GM20431 (cell line): ENCODE measurements at regions not wholly inside any gene's neighbourhood (a gene's known extent, or its start where the extent isn't known, plus 50 kb on each side); places are given as distances from the start of the nearest gene placed in this dataset.

Source experiments
- in situ Hi-C: fragments of 300-500 bp; cut with MseI, MboI; formaldehyde crosslinking; loops from one replicate; pipeline ENCODE4 v1.15.0; 2020; ENCODE audit warnings: low sequenced_read_pairs; ENCODE audit not compliant: unreplicated experiment

DNA sequence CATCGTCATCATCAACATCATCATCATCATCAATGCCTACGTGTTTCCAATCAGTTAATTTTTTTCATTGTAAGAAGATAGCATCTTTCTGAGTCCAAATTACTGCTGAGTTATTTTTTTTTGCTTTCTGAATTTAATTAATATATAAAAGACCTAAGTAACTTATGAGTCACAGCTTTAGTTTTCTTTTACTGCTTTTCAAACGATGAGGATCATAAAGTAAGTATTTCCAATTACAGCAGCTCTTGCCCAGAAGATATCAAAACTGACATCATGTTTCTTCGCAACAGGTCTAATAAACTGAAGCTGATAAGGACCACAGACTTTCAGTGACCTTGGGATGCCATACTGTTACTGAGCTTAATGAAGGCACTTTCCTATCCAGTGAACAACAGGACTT is 442.2 kb downstream of the DSEL start:
- in situ Hi-C loops = no loop called here

DNA sequence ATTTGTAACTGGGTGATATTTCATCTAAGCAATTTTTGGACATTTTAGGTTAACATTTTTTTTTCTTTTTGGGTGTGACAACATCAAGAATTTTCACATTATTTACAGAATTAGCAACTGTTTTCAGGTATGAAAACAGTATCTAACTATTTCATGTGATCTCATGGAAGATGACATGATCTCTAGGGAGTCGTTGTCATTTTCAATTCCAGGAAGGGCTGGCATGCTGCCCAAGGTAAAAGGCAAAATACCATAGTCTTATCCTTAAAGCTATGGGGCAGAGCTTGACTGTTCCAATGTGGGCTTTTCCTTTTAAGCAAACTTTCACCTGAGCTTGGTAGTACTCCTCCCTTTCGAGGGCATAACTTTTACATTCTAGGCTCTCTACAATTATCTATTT is 443.7 kb downstream of the DSEL start:
- in situ Hi-C loops = no loop called here

DNA sequence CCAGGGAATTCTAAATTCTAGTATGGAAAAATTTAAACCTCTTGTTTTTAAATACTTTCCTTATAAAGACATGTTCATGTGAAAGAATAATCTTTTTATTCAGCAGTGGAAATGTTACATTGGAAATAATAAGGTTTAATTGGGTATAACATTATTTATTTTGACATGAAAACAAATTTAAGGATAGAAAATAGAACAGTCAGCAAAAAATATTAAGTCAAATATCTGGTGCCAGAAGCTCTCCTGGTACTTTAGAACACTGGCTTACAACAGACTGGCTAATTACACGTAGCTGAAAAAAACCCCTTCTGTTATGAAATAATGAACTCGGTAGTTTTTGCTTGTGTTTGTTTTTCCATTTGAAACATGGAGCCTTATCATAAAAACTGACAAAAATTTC is 447.9 kb downstream of the DSEL start:
- in situ Hi-C loops = no loop called here

DNA sequence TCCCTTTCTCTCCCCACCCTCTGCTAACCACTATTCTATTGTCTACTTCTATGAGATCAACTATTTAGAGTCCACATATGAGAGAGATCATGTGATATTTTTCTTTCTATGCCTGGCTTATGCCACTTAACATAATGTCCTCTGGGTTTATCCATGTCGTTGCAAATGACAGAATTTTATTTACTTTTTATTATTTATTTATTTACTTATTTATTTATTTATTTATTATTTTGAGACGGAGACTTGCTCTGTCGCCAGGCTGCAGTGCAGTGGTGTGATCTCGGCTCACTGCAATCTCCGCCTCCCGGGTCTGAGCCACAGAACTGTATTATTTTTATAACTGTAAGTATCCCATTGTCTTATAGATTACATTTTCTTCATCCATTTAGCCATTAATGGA is 443.4 kb upstream of the CDH19 start:
- in situ Hi-C loops = no loop called here

DNA sequence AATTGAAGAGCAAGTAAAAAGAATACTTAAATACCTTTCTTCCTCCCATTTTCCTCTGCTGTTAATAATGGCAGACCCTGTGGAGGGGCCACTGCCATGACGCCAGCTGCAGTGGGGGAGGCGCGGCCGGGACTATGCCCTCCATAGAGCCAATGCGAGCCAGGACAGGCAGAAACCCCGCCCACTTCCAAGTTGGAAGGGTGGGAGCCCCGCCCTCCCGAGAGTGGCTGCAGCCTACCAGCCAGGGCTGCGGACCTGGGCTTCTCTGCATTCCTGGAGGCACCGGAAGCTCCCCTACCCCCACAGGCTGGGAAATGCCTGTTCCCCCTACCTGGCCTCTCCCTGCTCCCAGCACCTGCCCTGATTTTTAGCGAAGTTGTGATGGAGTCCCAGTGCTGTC is 439.4 kb upstream of the CDH19 start:
- in situ Hi-C loops = no loop called here

DNA sequence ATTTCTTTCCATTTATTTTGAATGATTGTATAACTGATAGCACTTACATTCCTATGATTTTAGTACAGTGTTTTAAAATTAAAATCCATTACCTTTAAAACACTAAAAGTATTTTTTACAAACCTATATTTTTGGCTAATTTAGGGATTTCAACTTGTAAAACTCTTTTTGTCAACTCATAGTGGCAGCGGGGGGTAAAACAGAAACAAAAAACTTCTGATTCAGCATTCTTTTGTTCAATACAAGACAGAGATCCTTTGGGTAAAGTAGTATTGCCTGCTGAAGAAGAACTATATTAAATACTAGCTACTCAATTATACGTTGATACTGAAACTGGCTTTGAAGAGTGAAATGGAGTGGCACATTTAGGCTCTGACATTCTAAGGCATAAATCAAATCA is 437.4 kb upstream of the CDH19 start:
- in situ Hi-C loops = no loop called here

DNA sequence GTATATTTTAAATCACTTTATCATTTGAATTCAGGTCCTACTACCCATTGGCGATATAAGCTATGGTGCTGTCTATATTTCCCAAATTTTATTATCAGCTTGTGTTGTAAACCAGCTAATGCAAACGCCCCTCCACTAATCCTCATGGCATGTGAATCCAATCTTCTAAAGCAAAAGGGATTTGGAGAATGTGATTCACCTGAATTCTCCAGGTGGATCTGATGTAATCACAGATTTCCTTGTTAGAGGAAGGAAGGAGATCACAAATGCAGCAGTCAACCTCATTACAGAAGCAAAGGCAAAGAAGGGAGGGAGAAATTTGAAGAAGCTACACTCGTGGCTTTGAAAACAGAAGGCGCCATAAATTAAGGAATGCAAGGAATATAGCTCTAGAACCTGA is 431.1 kb upstream of the CDH19 start:
- in situ Hi-C loops = no loop called here

DNA sequence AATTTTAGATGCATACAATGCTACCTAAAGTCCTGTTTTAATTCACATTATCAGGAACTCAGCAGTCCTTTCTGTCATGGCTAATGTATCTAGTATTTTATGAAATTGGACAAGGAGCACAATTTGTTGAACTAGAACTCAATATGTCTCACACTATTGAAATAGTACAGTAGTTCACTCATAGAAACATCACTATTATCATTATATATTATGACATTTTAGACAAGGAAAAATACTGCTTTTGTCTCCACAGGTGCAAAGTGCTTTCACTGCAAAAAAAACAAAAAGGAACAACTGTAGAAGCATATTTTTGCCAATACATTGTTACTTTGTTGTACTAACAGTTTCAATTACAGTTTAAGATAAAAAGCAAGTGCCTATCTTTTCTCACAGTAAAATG is 419.2 kb upstream of the CDH19 start:
- in situ Hi-C loops = no loop called here

DNA sequence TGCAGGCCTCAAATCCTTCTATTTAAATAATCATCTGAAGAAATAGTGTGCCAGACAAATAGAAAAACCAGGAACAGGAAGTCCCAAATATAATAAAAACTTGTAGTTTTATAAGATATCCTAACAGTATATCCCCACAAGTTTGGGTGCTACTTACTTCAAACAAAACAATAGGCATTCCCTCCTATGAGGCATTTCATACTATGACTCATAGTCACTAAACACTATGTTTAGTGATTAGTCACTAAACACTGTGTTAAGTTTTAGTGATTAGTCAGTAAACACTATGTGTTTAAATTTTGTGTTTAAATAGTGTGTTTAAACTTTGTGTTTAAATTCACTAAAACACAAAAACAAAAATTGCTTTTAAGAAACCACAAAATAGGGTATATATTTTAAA is 407.0 kb upstream of the CDH19 start:
- in situ Hi-C loops = no loop called here

DNA sequence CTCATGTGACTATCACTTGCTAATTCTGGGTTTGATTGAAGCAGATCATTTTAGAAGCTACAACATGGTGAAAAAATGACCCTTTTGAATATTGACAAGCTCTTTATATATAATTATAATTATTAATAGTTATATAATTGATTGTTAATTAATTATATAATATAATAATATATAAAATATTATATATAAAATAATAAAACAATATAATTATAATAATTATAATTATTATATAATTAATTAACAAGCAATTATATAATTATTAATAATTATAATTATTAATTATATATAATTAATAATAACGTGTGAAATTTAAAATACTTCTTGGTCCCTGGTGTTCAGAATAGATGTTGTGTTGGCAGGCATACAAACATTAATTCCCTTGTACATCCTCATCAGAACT is 404.1 kb upstream of the CDH19 start:
- in situ Hi-C loops = no loop called here

DNA sequence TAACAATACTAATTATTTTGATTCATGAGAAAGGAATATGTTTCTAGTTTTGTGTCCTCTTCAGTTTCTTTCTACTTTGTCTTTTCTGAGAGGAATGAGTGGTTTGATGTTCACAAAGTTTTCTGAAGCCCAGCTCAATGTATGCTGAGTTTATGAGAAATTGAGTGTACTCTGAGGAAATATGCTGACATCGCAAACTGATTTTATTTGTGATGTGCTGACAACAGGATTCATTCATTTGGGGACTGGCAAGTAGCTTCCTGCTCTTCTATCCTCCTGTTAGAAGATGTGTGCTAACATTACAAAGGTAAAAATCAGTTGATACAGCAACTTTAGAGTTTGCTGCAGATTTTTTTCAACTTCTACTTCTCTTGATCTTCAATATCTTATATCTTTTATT is 403.2 kb upstream of the CDH19 start:
- in situ Hi-C loops = no loop called here

DNA sequence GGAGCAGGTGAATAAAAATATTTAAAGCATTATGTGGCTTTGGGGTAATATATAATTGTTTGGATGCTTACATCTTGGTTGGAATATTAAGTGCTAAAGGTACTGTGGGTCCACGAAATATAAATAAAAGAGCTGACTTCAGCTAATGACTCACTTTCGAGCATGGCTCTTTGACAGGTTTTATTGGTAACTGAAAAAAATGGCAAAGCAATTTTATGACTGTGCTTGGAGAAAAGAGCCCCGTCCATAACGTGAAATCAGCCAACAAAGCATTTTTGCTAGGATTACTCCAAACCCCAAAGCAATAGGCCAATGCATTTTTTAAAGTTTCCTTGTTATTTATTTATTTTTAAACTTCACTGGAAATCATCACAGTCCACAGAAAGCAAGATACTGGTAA is 397.2 kb upstream of the CDH19 start:
- in situ Hi-C loops = no loop called here

DNA sequence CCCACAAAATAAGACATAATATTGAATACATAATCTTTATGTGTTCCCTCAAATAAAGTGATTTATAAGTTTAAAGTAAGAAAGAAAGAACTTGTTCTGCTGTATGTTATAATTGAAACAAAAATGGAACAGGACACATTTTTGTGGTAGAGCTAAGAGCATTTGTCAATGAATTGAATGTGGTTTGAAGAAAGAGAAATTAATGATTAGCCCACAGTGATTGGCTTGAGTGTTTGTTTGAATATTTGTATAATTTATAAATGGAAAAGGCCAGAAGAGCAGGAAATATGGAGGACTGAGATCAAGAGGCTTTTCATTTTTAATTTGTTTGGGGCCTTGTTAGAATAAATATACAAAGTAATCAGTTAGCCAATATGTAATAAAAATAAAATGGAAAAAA is 395.1 kb upstream of the CDH19 start:
- in situ Hi-C loops = no loop called here

DNA sequence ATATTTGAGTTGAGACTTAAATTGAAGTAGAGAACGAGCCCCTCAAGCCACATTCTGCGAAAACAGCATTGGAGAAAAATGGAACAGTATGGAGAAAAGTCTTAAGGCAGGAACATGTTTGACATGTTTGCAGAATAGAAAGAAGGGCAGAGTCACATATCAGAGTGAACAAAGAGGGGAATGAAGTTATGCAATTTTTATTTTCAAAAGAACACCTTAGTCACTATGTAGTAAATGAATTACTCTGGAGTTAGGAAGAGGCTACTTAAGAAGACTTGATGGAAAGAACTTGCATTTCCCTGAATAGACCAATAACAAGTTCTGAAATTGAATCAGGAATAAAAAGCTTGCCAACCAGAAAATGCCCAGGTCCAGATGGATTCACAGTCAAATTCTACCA is 391.4 kb upstream of the CDH19 start:
- in situ Hi-C loops = no loop called here

DNA sequence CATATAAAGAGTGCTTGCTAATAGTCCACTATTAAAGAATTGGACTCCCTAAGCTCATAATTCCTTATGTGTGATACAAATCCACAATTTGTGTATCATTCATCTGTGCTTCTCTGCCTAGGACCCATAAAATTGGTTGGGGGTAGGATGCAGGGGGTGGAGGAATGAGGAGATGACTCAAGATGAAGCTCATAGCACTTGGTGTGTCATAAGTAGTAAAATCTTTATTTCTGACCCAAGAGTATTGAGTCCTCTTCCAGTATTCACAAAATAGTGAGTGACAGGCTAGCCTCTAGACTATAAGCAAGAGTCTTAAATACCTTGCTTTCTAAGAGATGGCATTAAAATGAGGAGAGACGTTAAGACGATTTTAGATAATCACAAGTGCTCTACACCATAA is 390.9 kb upstream of the CDH19 start:
- in situ Hi-C loops = no loop called here

DNA sequence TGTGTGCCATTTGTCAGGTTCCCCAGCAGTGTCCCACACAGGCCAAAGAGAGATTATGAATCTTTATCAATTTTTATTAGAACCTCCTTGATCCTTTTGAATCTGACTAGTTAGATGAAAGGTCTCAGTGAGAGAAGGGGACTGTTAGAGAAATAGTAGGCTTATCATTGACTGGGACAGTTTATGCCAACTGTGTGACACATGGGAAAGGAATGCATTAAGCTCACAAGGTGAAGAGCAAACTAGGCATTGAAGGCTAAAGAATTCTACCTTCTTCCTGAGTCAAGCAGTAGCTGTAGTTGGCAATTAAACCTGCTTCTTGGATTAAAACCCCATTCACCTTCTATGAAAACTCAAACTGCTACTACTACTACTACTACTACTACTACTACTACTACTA is 389.6 kb upstream of the CDH19 start:
- in situ Hi-C loops = no loop called here

DNA sequence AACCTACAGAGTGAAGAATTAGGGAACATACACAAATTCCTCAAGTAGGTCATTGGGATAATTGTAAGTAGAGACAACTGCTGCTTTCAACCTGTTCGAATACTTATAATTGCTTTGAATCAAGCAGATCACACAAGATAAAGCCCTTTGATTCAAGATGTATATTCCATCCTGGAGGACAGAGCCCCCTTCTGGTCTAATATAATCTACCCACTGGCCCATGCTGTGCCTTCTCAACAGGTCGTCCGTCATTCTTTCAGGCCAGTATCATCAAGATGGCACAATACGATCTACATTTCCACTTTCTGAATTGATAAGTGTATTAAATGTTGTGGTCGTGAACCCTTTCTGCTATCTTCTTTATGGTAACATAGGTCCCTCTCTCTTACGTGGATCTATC is 387.0 kb upstream of the CDH19 start:
- in situ Hi-C loops = no loop called here

DNA sequence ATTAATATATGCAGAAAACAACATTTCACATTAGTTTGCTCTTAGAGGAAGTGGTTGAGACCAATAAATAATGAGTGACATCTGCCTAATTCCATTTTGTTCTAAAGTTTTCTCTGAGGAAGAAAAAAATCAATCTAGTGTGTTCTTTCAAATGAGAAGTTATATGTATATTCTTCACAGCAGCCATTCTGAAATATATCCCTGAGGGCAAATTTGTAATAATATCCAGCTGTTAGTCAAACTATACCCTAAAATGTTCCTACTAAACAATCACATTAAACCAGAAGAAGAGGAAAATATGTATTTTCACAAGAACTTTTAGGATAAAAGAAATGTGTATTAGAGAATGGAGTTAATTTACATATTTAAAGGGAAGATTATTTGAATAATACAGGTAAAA is 375.1 kb upstream of the CDH19 start:
- in situ Hi-C loops = no loop called here

DNA sequence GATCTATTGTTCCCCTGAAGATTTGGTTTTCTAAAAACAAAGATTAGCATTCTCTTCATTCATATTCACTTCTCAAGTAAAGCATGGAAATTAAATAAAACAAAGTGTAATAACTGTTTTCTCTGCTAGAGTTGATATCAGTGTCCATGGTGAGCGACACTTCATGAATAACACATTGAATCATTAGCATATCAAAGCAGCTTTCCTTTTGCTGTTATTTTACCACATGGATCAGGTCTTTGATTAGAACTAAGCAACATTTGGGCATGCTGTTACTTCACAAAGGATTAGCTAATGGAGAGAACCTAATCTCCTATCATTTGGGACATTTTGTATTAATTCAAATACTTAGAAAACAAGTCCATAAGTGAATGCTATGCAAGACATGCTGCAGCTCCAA is 368.8 kb upstream of the CDH19 start:
- in situ Hi-C loops = no loop called here

DNA sequence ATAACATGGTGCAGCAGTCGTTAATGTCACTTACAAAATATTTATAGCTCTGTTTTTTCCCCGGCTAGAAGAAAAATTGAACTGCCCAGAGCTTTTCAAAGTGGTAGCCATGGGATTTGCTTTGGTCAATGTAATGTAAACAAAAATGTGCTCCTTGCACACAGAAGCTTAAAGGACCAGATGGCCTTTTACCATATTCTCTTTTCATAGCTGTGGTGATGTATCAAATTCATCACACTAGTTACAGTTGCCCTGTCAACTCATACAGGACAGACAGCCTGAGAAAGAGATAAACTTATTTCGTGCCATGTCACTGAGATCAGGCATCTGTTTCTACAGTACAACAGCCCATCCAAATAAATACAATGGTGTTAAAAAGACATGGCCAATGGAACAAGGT is 368.1 kb upstream of the CDH19 start:
- in situ Hi-C loops = no loop called here

DNA sequence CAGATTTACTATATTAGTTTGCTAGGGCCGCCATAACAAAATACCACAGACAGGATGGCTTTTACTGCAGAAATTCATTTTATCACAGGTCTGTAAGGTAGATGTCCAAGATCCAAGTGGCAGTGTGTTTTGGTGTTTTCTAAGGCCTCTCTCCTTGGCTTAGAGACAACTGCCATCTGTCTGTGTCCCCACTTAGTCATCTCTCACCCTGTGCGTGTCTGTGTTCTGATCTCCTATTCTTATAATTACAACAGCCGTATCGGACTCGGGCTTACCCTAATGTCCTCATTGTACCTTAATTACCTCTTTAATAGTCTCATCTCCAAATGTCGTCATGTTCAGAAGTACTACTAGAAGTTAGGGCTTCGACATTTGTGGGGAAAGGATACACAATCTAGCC is 362.3 kb upstream of the CDH19 start:
- in situ Hi-C loops = no loop called here

DNA sequence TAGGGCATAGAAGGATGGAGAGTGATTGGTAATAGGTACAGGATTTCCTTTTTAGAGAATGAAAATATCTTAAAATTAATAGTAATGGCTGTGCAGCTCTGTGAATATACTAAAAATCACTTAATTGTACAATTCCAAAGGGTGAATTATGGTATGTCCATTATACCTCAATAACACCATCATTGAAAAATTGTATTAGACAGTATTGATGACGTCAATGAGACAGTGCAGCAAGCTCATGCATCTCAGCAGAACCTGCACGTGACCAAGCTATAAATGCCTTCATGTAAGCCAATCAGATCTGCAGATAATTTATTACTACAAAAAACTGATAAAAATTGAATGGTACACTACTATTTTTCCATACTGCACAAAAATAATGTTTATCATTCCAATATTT is 354.4 kb upstream of the CDH19 start:
- in situ Hi-C loops = no loop called here

DNA sequence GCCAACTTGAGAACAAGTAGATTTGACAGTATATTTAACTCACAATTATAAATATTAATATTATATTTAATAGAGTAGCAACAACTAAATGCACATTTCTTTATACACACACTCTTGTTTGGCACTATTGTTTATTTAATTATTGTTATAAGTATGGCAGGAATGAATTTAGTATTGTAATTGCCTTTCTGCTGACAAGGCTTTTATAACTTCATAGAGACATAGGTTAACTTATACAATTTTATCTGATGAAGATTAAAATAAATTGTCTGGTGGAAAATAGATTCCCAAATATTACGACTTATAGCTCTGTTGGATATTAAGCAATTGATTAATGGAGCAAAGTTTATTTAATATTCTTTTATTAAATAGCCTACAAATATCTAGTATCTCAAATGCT is 347.9 kb upstream of the CDH19 start:
- in situ Hi-C loops = no loop called here
